ENCODE measurements at regions not wholly inside any gene's neighbourhood (a gene's known extent, or its start where the extent isn't known, plus 50 kb on each side); places are given as distances from the start of the nearest gene placed in this dataset.
A peak's percentile ranks its signal among the peaks of the same experiment; 100 is the strongest.

DNA sequence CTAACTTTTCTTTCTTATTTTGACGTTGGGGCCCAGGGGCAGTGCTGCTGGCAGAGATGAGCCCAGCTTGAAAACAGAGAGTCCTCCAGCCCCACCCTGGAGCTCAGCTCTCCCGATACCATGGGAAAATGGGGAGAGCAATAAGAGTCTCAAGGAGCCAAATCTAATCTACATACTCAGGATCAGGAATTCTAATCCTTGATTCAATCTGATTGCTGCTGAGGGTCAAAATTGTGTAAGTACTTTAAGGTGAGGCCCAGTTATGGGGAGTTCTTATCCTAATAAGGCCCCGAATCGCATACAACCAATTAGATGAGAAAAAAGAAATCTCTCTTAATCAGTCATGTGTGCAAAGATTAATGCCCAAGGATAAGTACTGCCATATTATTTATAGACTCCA is 202.9 kb downstream of the FAM76B start:
- H4K20me1 ChIP-seq (ENCODE audit: control insufficient read depth, extremely low read depth, insufficient read depth, low read length) = no peaks in the 10 kb centered on the region
- H3K79me2 ChIP-seq (ENCODE audit: control insufficient read depth, insufficient read depth, low read length) = no peaks in the 10 kb centered on the region
- no peaks in the 10 kb centered on the region for H3K36me3 ChIP-seq (ENCODE audit: control insufficient read depth, insufficient read depth, low read length)
- no peak for DNase-seq (ENCODE audit: low read depth in 2 of 2)
- H3K27me3 ChIP-seq (ENCODE audit: control insufficient read depth, insufficient read depth, low read length) = no peaks in the 10 kb centered on the region
- peaks cover 2% of the 10 kb centered on the region for H3K4me1 ChIP-seq (ENCODE audit: control insufficient read depth, extremely low read depth, insufficient read depth, low read length)
- no peak overlapping the region for H2AFZ ChIP-seq (ENCODE audit: low read length)
- no peak overlapping the region for H3K27ac ChIP-seq (ENCODE audit: insufficient read depth, low read length)
- no peak overlapping the region for H3K4me3 ChIP-seq (replicated peaks in 1 of 4; ENCODE audit: control extremely low read depth in 1 of 4, insufficient read depth in 1 of 4, low read depth in 3 of 4, low read length in 4 of 4)
- TF ChIP-seq, protein P1, sequence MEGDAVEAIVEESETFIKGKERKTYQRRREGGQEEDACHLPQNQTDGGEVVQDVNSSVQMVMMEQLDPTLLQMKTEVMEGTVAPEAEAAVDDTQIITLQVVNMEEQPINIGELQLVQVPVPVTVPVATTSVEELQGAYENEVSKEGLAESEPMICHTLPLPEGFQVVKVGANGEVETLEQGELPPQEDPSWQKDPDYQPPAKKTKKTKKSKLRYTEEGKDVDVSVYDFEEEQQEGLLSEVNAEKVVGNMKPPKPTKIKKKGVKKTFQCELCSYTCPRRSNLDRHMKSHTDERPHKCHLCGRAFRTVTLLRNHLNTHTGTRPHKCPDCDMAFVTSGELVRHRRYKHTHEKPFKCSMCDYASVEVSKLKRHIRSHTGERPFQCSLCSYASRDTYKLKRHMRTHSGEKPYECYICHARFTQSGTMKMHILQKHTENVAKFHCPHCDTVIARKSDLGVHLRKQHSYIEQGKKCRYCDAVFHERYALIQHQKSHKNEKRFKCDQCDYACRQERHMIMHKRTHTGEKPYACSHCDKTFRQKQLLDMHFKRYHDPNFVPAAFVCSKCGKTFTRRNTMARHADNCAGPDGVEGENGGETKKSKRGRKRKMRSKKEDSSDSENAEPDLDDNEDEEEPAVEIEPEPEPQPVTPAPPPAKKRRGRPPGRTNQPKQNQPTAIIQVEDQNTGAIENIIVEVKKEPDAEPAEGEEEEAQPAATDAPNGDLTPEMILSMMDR (conservative IDR thresholded peaks at IDR 0.05 in 1 of 2, IDR thresholded peaks at IDR 0.05 in 1 of 2; ENCODE audit: low read depth in 1 of 2, low read length in 2 of 2) = no peak
- TF ChIP-seq EZH2 (IDR thresholded peaks at IDR 0.05; ENCODE audit: low read length, missing control alignments) = no peak
- no peak overlapping the region for H3K9ac ChIP-seq (ENCODE audit: insufficient read depth, low read length)
- no peaks in the 10 kb centered on the region for H3K9me3 ChIP-seq (ENCODE audit: control insufficient read depth, insufficient read depth, low read depth, low read length)
- H3K4me2 ChIP-seq (ENCODE audit: extremely low read depth, insufficient read depth, low read length) = no peak overlapping the region

- no peaks in the 10 kb centered on the region for H3K9me3 ChIP-seq (ENCODE audit: control insufficient read depth, insufficient read depth, low read depth, low read length)
- H3K27me3 ChIP-seq (ENCODE audit: control insufficient read depth, insufficient read depth, low read length) = no peaks in the 10 kb centered on the region
- no peak overlapping the region for H2AFZ ChIP-seq (ENCODE audit: low read length)
- H4K20me1 ChIP-seq (ENCODE audit: control insufficient read depth, extremely low read depth, insufficient read depth, low read length) = no peaks in the 10 kb centered on the region
- TF ChIP-seq, protein P1 (conservative IDR thresholded peaks at IDR 0.05 in 1 of 2, IDR thresholded peaks at IDR 0.05 in 1 of 2; ENCODE audit: low read depth in 1 of 2, low read length in 2 of 2) = no peak
- TF ChIP-seq EZH2 (IDR thresholded peaks at IDR 0.05; ENCODE audit: low read length, missing control alignments) = no peak
- peaks cover 2% of the 10 kb centered on the region for H3K4me1 ChIP-seq (ENCODE audit: control insufficient read depth, extremely low read depth, insufficient read depth, low read length)
- no peak overlapping the region for H3K9ac ChIP-seq (ENCODE audit: insufficient read depth, low read length)
- no peaks in the 10 kb centered on the region for H3K79me2 ChIP-seq (ENCODE audit: control insufficient read depth, insufficient read depth, low read length)
- H3K36me3 ChIP-seq (ENCODE audit: control insufficient read depth, insufficient read depth, low read length) = no peaks in the 10 kb centered on the region
- H3K27ac ChIP-seq (ENCODE audit: insufficient read depth, low read length) = no peak overlapping the region
- no peak overlapping the region for H3K4me2 ChIP-seq (ENCODE audit: extremely low read depth, insufficient read depth, low read length)
- H3K4me3 ChIP-seq (replicated peaks in 1 of 4; ENCODE audit: control extremely low read depth in 1 of 4, insufficient read depth in 1 of 4, low read depth in 3 of 4, low read length in 4 of 4) = no peak overlapping the region
- DNase-seq (ENCODE audit: low read depth in 2 of 2) = no peak
These were observed 203.4 kb downstream of the FAM76B start for GRCh38 chr11:95586155-95586554.

GRCh38 chr11:95585752-95586077 is 203.9 kb downstream of the FAM76B start:
- no peaks in the 10 kb centered on the region for H3K36me3 ChIP-seq (ENCODE audit: control insufficient read depth, insufficient read depth, low read length)
- no peak overlapping the region for H3K4me3 ChIP-seq (replicated peaks in 1 of 4; ENCODE audit: control extremely low read depth in 1 of 4, insufficient read depth in 1 of 4, low read depth in 3 of 4, low read length in 4 of 4)
- peak overlapping the region; percentile 16 for H3K27ac ChIP-seq (ENCODE audit: insufficient read depth, low read length)
- H3K9me3 ChIP-seq (ENCODE audit: control insufficient read depth, insufficient read depth, low read depth, low read length) = no peaks in the 10 kb centered on the region
- no peaks in the 10 kb centered on the region for H3K27me3 ChIP-seq (ENCODE audit: control insufficient read depth, insufficient read depth, low read length)
- DNase-seq (ENCODE audit: low read depth in 2 of 2) = no peak
- peaks cover 2% of the 10 kb centered on the region for H3K4me1 ChIP-seq (ENCODE audit: control insufficient read depth, extremely low read depth, insufficient read depth, low read length)
- TF ChIP-seq EZH2 (IDR thresholded peaks at IDR 0.05; ENCODE audit: low read length, missing control alignments) = no peak
- TF ChIP-seq, protein P1 (conservative IDR thresholded peaks at IDR 0.05 in 1 of 2, IDR thresholded peaks at IDR 0.05 in 1 of 2; ENCODE audit: low read depth in 1 of 2, low read length in 2 of 2) = no peak
- H2AFZ ChIP-seq (ENCODE audit: low read length) = no peak overlapping the region
- no peak overlapping the region for H3K4me2 ChIP-seq (ENCODE audit: extremely low read depth, insufficient read depth, low read length)
- no peaks in the 10 kb centered on the region for H4K20me1 ChIP-seq (ENCODE audit: control insufficient read depth, extremely low read depth, insufficient read depth, low read length)
- no peaks in the 10 kb centered on the region for H3K79me2 ChIP-seq (ENCODE audit: control insufficient read depth, insufficient read depth, low read length)
- H3K9ac ChIP-seq (ENCODE audit: insufficient read depth, low read length) = no peak overlapping the region
